Gastrocnemius medialis (tissue), 4 donors: ENCODE measurements at regions not wholly inside any gene's neighbourhood (a gene's known extent, or its start where the extent isn't known, plus 50 kb on each side); places are given as distances from the start of the nearest gene placed in this dataset.

ENCODE experiments used
- ATAC-seq, 2 donors: fragments of 150-250 bp; one replicate each; pipeline ENCODE4 v1.9.1; 2016
- DNase-seq, 2 donors: peaks; one replicate each; pipeline ENCODE4 v3.0.0-alpha.2; 2019
- H3K27ac ChIP-seq, 4 donors: fragments of 200-600 bp; sonication (generic); 1 replicate in 1 of 4; 2 replicates in 3 of 4; pipeline ENCODE4 v1.5.1; 2016 to 2018; ENCODE audit warnings: mild to moderate bottlenecking in 2 of 4, moderate library complexity in 1 of 4
- H3K27me3 ChIP-seq, 3 donors: fragments of 200-600 bp; sonication (generic) in 2 of 3; 1 replicate in 1 of 3; 2 replicates in 2 of 3; pipeline versions ENCODE4 v1.5.1 to v1.6.0; 2016 to 2019; ENCODE audit warnings: mild to moderate bottlenecking in 1 of 3, moderate library complexity in 1 of 3
- H3K36me3 ChIP-seq, 2 donors: fragments of 200-600 bp; sonication (generic) in 1 of 2; one replicate each; pipeline ENCODE4 v1.5.1; 2017 to 2018
- H3K4me1 ChIP-seq, 2 donors: fragments of 200-600 bp; sonication (generic) in 1 of 2; one replicate each; pipeline ENCODE4 v1.5.1; 2016 to 2017; ENCODE audit warnings: mild to moderate bottlenecking in 2 of 2
- H3K4me3 ChIP-seq, 4 donors: fragments of 200-600 bp; sonication (generic) in 3 of 4; 1 replicate in 1 of 4; 2 replicates in 3 of 4; pipeline ENCODE4 v1.5.1; 2016 to 2019; ENCODE audit warnings: mild to moderate bottlenecking in 2 of 4
- H3K9me3 ChIP-seq, 3 donors: fragments of 200-600 bp; sonication (generic) in 2 of 3; 1 replicate in 1 of 3; 2 replicates in 2 of 3; pipeline ENCODE4 v1.5.1; 2016 to 2019
- CTCF ChIP-seq, 5 experiments: fragments of 450-650 bp in 3 of 5; fragments of 200-600 bp in 2 of 5; sonication (generic) in 2 of 5; IDR thresholded peaks in 4 of 5; conservative IDR thresholded peaks in 1 of 5; 1 replicate in 4 of 5; 2 replicates in 1 of 5; pipeline ENCODE4 v1.5.1; 2016 to 2019; ENCODE audit warnings: antibody characterized with exemption in 5 of 5, mild to moderate bottlenecking in 3 of 5, moderate library complexity in 3 of 5
- POLR2A ChIP-seq, 2 donors: fragments of 450-650 bp; IDR thresholded peaks; one replicate each; pipeline ENCODE4 v1.6.1; 2017; ENCODE audit warnings: antibody characterized with exemption in 2 of 2, mild to moderate bottlenecking in 2 of 2, moderate library complexity in 2 of 2
- in situ Hi-C, 4 donors: fragments of 200-750 bp; cut with MboI; loops; one replicate each; pipeline versions ENCODE4 v1.15.0 to v1.8.0; 2017; ENCODE audit warnings: low sequenced_read_pairs in 4 of 4
- intact Hi-C: fragments of 100-400 bp; cut with DNase I; formaldehyde crosslinking; loops from one replicate; pipeline ENCODE4 v1.15.1; 2023; ENCODE audit warnings: low total_unique reads

GRCh38 chr11:128085276-128085675, 502.1 kb downstream of the ETS1 start:
- DNase-seq = no peak
- in situ Hi-C loops = no loop called here

GRCh38 chr11:128082574-128082973, 504.8 kb downstream of the ETS1 start:
- no peaks in the 10 kb centered on the region for H3K36me3 ChIP-seq
- no peak overlapping the region for H3K27ac ChIP-seq
- in situ Hi-C loops (no loop called here), intact Hi-C loops (no loop called here)
- TF ChIP-seq POLR2A (IDR thresholded peaks at IDR 0.05) = no peak
- no peak for TF ChIP-seq CTCF (IDR thresholded peaks at IDR 0.05 in 4 of 5, conservative IDR thresholded peaks at IDR 0.05 in 1 of 5)
- no peak for ATAC-seq
- no peaks in the 10 kb centered on the region for H3K4me1 ChIP-seq
- H3K9me3 ChIP-seq = no peaks in the 10 kb centered on the region
- no peak for DNase-seq
- H3K27me3 ChIP-seq = no peaks in the 10 kb centered on the region
- H3K4me3 ChIP-seq = no peak overlapping the region

More at GRCh38 chr11:128085276-128085675, 502.1 kb downstream of the ETS1 start:
- H3K27ac ChIP-seq = no peak overlapping the region
- H3K36me3 ChIP-seq = no peaks in the 10 kb centered on the region
- no peak overlapping the region for H3K4me3 ChIP-seq
- ATAC-seq = no peak
- intact Hi-C loops = no loop called here
- no peaks in the 10 kb centered on the region for H3K4me1 ChIP-seq
- no peaks in the 10 kb centered on the region for H3K9me3 ChIP-seq
- H3K27me3 ChIP-seq = no peaks in the 10 kb centered on the region
- TF ChIP-seq POLR2A (IDR thresholded peaks at IDR 0.05) (no peak), CTCF (IDR thresholded peaks at IDR 0.05 in 4 of 5, conservative IDR thresholded peaks at IDR 0.05 in 1 of 5) (no peak)

GRCh38 chr11:128069665-128070064, 517.7 kb downstream of the ETS1 start:
- H3K9me3 ChIP-seq = no peaks in the 10 kb centered on the region
- in situ Hi-C loops = no loop called here
- intact Hi-C loops = no loop called here

GRCh38 chr11:128067780-128068179, 519.6 kb downstream of the ETS1 start:
- no peak overlapping the region for H3K4me3 ChIP-seq
- intact Hi-C loops = no loop called here
- H3K4me1 ChIP-seq = no peaks in the 10 kb centered on the region
- ATAC-seq (no peak), DNase-seq (no peak)
- TF ChIP-seq CTCF (IDR thresholded peaks at IDR 0.05 in 4 of 5, conservative IDR thresholded peaks at IDR 0.05 in 1 of 5) (no peak), POLR2A (IDR thresholded peaks at IDR 0.05) (no peak)
- in situ Hi-C loops = no loop called here
- H3K36me3 ChIP-seq = no peaks in the 10 kb centered on the region
- H3K27me3 ChIP-seq = no peaks in the 10 kb centered on the region
- no peak overlapping the region for H3K27ac ChIP-seq
- H3K9me3 ChIP-seq = peaks cover 0 to 7% (median 0%) of the 10 kb centered on the region in 3 donors

More at GRCh38 chr11:128069665-128070064, 517.7 kb downstream of the ETS1 start:
- Histone ChIP-seq H3K4me1 (no peaks in the 10 kb centered on the region), H3K27me3 (no peaks in the 10 kb centered on the region), H3K36me3 (no peaks in the 10 kb centered on the region), H3K27ac (no peak overlapping the region), H3K4me3 (no peak overlapping the region)
- ATAC-seq (no peak), DNase-seq (no peak)
- no peak for TF ChIP-seq POLR2A (IDR thresholded peaks at IDR 0.05)
- TF ChIP-seq CTCF (IDR thresholded peaks at IDR 0.05 in 4 of 5, conservative IDR thresholded peaks at IDR 0.05 in 1 of 5) = no peak

- no peak for ATAC-seq
- in situ Hi-C loops (no loop called here), intact Hi-C loops (no loop called here)
- Histone ChIP-seq H3K27me3 (no peaks in the 10 kb centered on the region), H3K4me3 (no peak overlapping the region), H3K36me3 (no peaks in the 10 kb centered on the region), H3K9me3 (peaks cover 0 to 7% (median 0%) of the 10 kb centered on the region in 3 donors), H3K4me1 (no peaks in the 10 kb centered on the region), H3K27ac (no peak overlapping the region)
- TF ChIP-seq CTCF (IDR thresholded peaks at IDR 0.05 in 4 of 5, conservative IDR thresholded peaks at IDR 0.05 in 1 of 5) = no peak
- no peak for TF ChIP-seq POLR2A (IDR thresholded peaks at IDR 0.05)
- no peak for DNase-seq
These were observed 521.0 kb downstream of the ETS1 start for GRCh38 chr11:128066399-128066798.
